PC-9 (cell line): ENCODE measurements at regions not wholly inside any gene's neighbourhood (a gene's known extent, or its start where the extent isn't known, plus 50 kb on each side); places are given as distances from the start of the nearest gene placed in this dataset.

ENCODE experiments used
- CTCF ChIP-seq: fragments of 200-600 bp; sonication (generic); conservative IDR thresholded peaks from 2 replicates; pipeline ENCODE4 v1.6.1; 2017; ENCODE audit warnings: mixed run types, antibody characterized with exemption, mild to moderate bottlenecking, moderate library complexity
- EZH2 ChIP-seq: fragments of 200-600 bp; sonication (generic); IDR thresholded peaks from 2 replicates; pipeline ENCODE4 v1.8.0; 2017; ENCODE audit warnings: antibody characterized with exemption, low read depth

- no peak for TF ChIP-seq CTCF
- no peak for TF ChIP-seq EZH2
Measured at GRCh38 chr2:66170744-66171330, 264.1 kb upstream of the MEIS1 start.
